SK-N-SH treated with all-trans-retinoic acid at 6 μM for 48 hours (cell line): ENCODE measurements at regions not wholly inside any gene's neighbourhood (a gene's known extent, or its start where the extent isn't known, plus 50 kb on each side); places are given as distances from the start of the nearest gene placed in this dataset.

Experiments
- ATAC-seq: fragments of 200-7000 bp; cut with Tn5 transposase; 3 replicates; pipeline ENCODE4 v1.9.1; 2020; ENCODE audit warnings: mild to moderate bottlenecking, moderate library complexity
- BACH2 ChIP-seq: fragments of 250-450 bp; sonication (Bioruptor Pico); IDR thresholded peaks from 2 replicates; pipeline ENCODE4 v1.9.0; 2021; ENCODE audit warnings: mild to moderate bottlenecking, borderline replicate concordance
- CREB5 ChIP-seq: fragments of 250-450 bp; sonication (Bioruptor Pico); IDR thresholded peaks from 2 replicates; pipeline ENCODE4 v1.5.1; 2020; ENCODE audit warnings: low read depth, mild to moderate bottlenecking, moderate library complexity
- CSDC2 ChIP-seq: fragments of 250-450 bp; sonication (Bioruptor Pico); IDR thresholded peaks from 2 replicates; pipeline ENCODE4 v1.5.0; 2020; ENCODE audit warnings: mild to moderate bottlenecking, moderate library complexity
- CSRNP3 ChIP-seq: fragments of 250-450 bp; sonication (Bioruptor Pico); IDR thresholded peaks from 2 replicates; pipeline ENCODE4 v1.5.1; 2021; ENCODE audit warnings: mild to moderate bottlenecking, moderate library complexity
- ESRRG ChIP-seq: fragments of 250-450 bp; sonication (Bioruptor Pico); IDR thresholded peaks from 2 replicates; pipeline ENCODE4 v1.6.1; 2021; ENCODE audit warnings: mild to moderate bottlenecking
- GLIS3 ChIP-seq: fragments of 250-450 bp; sonication (Bioruptor Pico); IDR thresholded peaks from 2 replicates; pipeline ENCODE4 v1.5.0; 2020; ENCODE audit warnings: mild to moderate bottlenecking, moderate library complexity
- ISL1 ChIP-seq: fragments of 250-450 bp; sonication (Bioruptor Pico); IDR thresholded peaks from 2 replicates; pipeline ENCODE4 v2.1.2; 2022; ENCODE audit warnings: mild to moderate bottlenecking, moderate library complexity
- OSR1 ChIP-seq: fragments of 250-450 bp; sonication (Bioruptor Pico); IDR thresholded peaks from 2 replicates; pipeline ENCODE4 v1.8.0; 2022; ENCODE audit warnings: moderate library complexity, mild to moderate bottlenecking, inconsistent platforms
- POU6F1 ChIP-seq: fragments of 250-450 bp; sonication (Bioruptor Pico); IDR thresholded peaks from 2 replicates; pipeline ENCODE4 v1.8.0; 2021; ENCODE audit warnings: low read depth, mild to moderate bottlenecking, moderate library complexity, borderline replicate concordance
- PPARA ChIP-seq: fragments of 250-450 bp; sonication (Bioruptor Pico); IDR thresholded peaks from 2 replicates; pipeline ENCODE4 v1.5.0; 2020; ENCODE audit warnings: mild to moderate bottlenecking, borderline replicate concordance
- RARB ChIP-seq: fragments of 250-450 bp; sonication (Bioruptor Pico); IDR thresholded peaks from 2 replicates; pipeline ENCODE4 v1.8.0; 2021; ENCODE audit warnings: mild to moderate bottlenecking, moderate library complexity
- SNAI2 ChIP-seq: fragments of 250-450 bp; sonication (Bioruptor Pico); IDR thresholded peaks from 2 replicates; pipeline ENCODE4 v1.5.0; 2020; ENCODE audit warnings: mild to moderate bottlenecking, moderate library complexity
- TCF4 ChIP-seq: fragments of 250-450 bp; sonication (Bioruptor Pico); IDR thresholded peaks from 2 replicates; pipeline ENCODE4 v1.8.0; 2021; ENCODE audit warnings: mild to moderate bottlenecking, moderate library complexity, borderline replicate concordance
- TOX ChIP-seq: fragments of 250-450 bp; sonication (Bioruptor Pico); IDR thresholded peaks from 2 replicates; pipeline ENCODE4 v1.8.0; 2021; ENCODE audit warnings: mild to moderate bottlenecking, moderate library complexity, borderline replicate concordance
- TSHZ2 ChIP-seq: fragments of 250-450 bp; sonication (Bioruptor Pico); IDR thresholded peaks from 2 replicates; pipeline ENCODE4 v1.5.0; 2020; ENCODE audit warnings: mild to moderate bottlenecking, moderate library complexity
- ZC3H10 ChIP-seq: fragments of 250-450 bp; sonication (Bioruptor Pico); IDR thresholded peaks from 2 replicates; pipeline ENCODE4 v1.5.1; 2021; ENCODE audit warnings: mild to moderate bottlenecking, moderate library complexity
- ZFP3 ChIP-seq: fragments of 250-450 bp; sonication (Bioruptor Pico); IDR thresholded peaks from 2 replicates; pipeline ENCODE4 v1.5.0; 2020; ENCODE audit warnings: mild to moderate bottlenecking, moderate library complexity
- ZFP30 ChIP-seq: fragments of 450-650 bp; formaldehyde crosslinking; IDR thresholded peaks from 2 replicates; pipeline ENCODE4 v1.5.0; 2022; ENCODE audit warnings: mild to moderate bottlenecking, moderate library complexity
- ZNF565 ChIP-seq: fragments of 450-650 bp; formaldehyde crosslinking; conservative IDR thresholded peaks from 2 replicates; pipeline ENCODE4 v1.5.0; 2020; ENCODE audit warnings: low read depth, mild to moderate bottlenecking, moderate library complexity
- ZNF70 ChIP-seq: fragments of 450-650 bp; formaldehyde crosslinking; IDR thresholded peaks from 2 replicates; pipeline ENCODE4 v1.5.0; 2020; ENCODE audit warnings: mild to moderate bottlenecking, moderate library complexity
- ZNF8 ChIP-seq: fragments of 450-650 bp; formaldehyde crosslinking; IDR thresholded peaks from 2 replicates; pipeline ENCODE4 v1.5.0; 2020; ENCODE audit warnings: mild to moderate bottlenecking, moderate library complexity

- peak; percentile 62; the same call in 2 of the 3 replicates for ATAC-seq
- no peak for TF ChIP-seq TOX
- TF ChIP-seq, all 23 proteins: peak for 0
Observed at GRCh38 chr3:150216041-150216811, 191.9 kb upstream of the TSC22D2 start.

DNA sequence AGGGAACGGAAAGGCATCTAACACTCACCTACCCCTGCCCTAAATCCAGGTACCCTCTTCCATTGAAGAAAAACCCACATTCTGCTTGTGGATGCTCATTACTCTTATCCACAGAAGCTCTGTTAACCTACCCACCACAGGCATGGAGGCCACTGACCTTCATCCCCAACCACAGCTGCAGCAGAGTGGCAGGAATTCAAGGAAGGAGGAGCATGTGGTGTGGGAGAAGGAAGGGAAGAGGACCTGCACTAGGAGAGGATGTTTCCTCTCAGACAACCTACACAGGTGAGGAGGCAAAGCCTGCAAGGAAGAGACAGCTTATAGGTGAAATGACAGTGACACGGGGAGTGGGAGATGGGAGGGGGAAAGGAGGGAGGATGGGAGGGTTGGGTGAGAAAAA is 192.5 kb upstream of the TSC22D2 start:
- TF ChIP-seq POU6F1 (CRISPR knock-in tag) (no peak), GLIS3 (no peak), ZNF70 (no peak), PPARA (CRISPR knock-in tag) (no peak), TCF4 (CRISPR knock-in tag) (no peak), CSDC2 (no peak), TSHZ2 (no peak), CREB5 (CRISPR knock-in tag) (no peak)
- no peak for ATAC-seq

DNA sequence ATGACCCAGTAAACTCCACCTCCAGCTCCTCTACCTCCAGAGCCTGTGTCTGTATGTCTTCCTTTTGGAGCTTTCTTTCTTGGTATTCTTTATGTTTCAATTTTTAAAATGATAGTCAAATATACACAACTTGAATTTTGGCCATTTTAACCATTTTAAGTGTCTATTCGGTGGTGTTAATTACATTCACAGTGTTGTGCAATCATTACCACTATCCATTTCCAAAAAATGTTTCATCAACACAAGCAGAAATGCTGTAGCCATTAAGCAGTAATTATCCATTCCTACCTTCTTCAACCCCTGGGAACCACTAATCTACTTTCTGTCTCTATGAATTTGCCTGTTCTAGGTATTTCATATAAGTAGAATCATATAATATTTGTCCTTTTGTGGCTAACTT is 194.5 kb upstream of the TSC22D2 start:
- no peak for TF ChIP-seq OSR1
- no peak for TF ChIP-seq ISL1 (CRISPR knock-in tag)
- no peak for TF ChIP-seq GLIS3
- TF ChIP-seq ZNF565 (CRISPR knock-in tag): no peak
- no peak for TF ChIP-seq CSRNP3 (CRISPR knock-in tag)
- TF ChIP-seq ZFP30 (CRISPR knock-in tag): no peak
- TF ChIP-seq SNAI2 (CRISPR knock-in tag): no peak
- TF ChIP-seq TSHZ2: no peak
- TF ChIP-seq ZNF8 (CRISPR knock-in tag): no peak
- TF ChIP-seq CREB5 (CRISPR knock-in tag): no peak
- no peak for TF ChIP-seq ZC3H10
- no peak for TF ChIP-seq BACH2 (CRISPR knock-in tag)
- TF ChIP-seq ESRRG (CRISPR knock-in tag): no peak
- no peak for TF ChIP-seq TOX
- TF ChIP-seq ZFP3: no peak
- TF ChIP-seq POU6F1 (CRISPR knock-in tag): no peak
- TF ChIP-seq TCF4 (CRISPR knock-in tag): no peak
- no peak for TF ChIP-seq RARB (CRISPR knock-in tag)
- no peak for TF ChIP-seq CSDC2
- TF ChIP-seq, all 23 proteins: peak for 0
- no peak for ATAC-seq
